ENCODE measurements at regions not wholly inside any gene's neighbourhood (a gene's known extent, or its start where the extent isn't known, plus 50 kb on each side); places are given as distances from the start of the nearest gene placed in this dataset.
"Not testable (repeated sequence)": the region's sequence is repeated elsewhere in the genome, so short reads cannot be mapped to it uniquely, and the experiment has no call there.

DNA sequence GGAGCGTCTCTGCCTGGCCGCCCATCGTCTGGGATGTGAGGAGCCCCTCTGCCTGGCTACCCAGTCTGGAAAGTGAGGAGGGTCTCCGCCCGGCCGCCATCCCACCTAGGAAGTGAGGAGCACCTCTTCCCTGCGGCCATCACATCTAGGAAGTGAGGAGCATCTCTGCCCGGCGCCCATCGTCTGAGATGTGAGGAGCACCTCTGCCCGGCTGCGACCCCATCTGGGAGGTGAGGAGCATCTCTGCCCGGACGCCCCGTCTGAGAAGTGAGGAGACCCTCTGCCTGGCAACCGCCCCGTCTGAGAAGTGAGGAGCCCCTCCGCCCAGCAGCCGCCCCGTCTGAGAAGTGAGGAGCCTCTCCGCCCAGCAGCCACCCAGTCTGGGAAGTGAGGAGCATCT lies 84.5 kb downstream of the IDS start:
- not testable (repeated sequence) for DNase-seq (ENCODE audit: low read depth, low spot score); H3K9me3 ChIP-seq (ENCODE audit: control insufficient read depth, insufficient read depth, low read length); H3K27me3 ChIP-seq (ENCODE audit: control insufficient read depth, insufficient read depth, low read length); H3K4me3 ChIP-seq (ENCODE audit: low read length); H3K4me1 ChIP-seq (ENCODE audit: control insufficient read depth, insufficient read depth, low read length); H3K27ac ChIP-seq (ENCODE audit: low read length); H3K36me3 ChIP-seq (ENCODE audit: control insufficient read depth, insufficient read depth, low read length)
- no CpG with 5 or more reads among the region's 21 CpGs for WGBS (ENCODE audit: insufficient coverage, insufficient read length)

DNA sequence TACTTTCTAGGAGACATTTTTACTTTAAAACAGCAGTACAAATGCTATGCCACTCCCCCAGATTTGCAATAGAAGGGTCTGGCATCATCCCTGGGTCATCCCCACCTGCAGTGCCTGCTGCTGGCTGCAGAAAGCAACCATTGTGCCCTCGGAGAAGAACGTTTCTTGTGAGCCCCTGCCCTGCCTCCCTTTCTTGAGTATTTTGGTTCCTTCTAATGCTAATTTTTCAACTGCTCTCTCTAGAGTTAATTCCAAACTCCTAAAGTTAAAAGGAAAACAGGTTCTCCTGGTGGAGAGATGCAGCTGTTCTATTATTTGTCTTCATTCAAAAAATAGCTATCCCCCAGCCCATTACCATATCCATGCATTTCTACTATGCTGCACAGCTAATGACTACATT lies 107.1 kb downstream of the IDS start:
- no peaks in the 10 kb centered on the region for H3K36me3 ChIP-seq (ENCODE audit: control insufficient read depth, insufficient read depth, low read length)
- H3K9me3 ChIP-seq (ENCODE audit: control insufficient read depth, insufficient read depth, low read length) = no peaks in the 10 kb centered on the region
- WGBS (ENCODE audit: insufficient coverage, insufficient read length) = no CpG with 5 or more reads among the region's 2 CpGs
- H3K4me3 ChIP-seq (ENCODE audit: low read length) = no peak overlapping the region
- no peaks in the 10 kb centered on the region for H3K27me3 ChIP-seq (ENCODE audit: control insufficient read depth, insufficient read depth, low read length)
- no peak overlapping the region for H3K27ac ChIP-seq (ENCODE audit: low read length)
- H3K4me1 ChIP-seq (ENCODE audit: control insufficient read depth, insufficient read depth, low read length) = no peaks in the 10 kb centered on the region
- DNase-seq (ENCODE audit: low read depth, low spot score) = peak; percentile 57

DNA sequence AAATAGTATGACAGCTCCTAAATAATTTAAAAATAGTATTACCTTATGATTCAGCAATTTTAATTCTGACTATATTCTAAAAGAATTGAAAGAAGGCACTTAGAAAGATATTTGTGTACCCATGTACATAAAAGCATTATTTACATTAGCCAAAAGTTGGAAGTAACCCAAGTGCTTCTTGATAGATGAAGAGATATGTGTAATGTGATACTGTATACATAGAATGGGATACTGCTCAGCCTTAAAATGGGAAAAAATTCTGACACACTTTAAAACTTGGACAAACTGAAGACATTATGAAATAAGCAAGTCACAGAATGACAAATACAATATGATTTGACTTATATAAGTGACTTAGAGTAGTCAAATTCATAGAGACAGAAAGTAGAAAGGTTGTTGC lies 112.2 kb downstream of the IDS start:
- H3K4me1 ChIP-seq (ENCODE audit: control insufficient read depth, insufficient read depth, low read length) = no peaks in the 10 kb centered on the region
- no peaks in the 10 kb centered on the region for H3K27me3 ChIP-seq (ENCODE audit: control insufficient read depth, insufficient read depth, low read length)
- H3K36me3 ChIP-seq (ENCODE audit: control insufficient read depth, insufficient read depth, low read length) = no peaks in the 10 kb centered on the region
- no peak overlapping the region for H3K27ac ChIP-seq (ENCODE audit: low read length)
- H3K9me3 ChIP-seq (ENCODE audit: control insufficient read depth, insufficient read depth, low read length) = no peaks in the 10 kb centered on the region
- H3K4me3 ChIP-seq (ENCODE audit: low read length) = no peak overlapping the region
- DNase-seq (ENCODE audit: low read depth, low spot score) = no peak

DNA sequence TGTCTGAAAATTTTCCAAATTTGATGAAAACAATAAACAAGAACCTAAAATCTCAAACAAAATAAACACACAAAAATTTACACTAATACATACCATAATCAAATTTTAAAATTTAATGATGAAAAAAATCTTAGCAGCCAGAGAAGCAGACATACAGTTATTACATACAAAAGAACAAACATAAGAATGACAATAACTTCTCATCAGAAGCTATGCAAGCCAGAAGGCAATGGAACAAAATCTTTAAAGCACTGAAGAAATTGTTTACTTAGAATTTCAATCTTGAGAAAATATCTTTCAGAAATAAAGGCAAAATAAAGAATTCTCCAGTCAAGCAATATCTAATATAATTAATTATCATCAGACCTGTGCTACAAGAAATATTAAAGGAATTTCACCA lies 121.3 kb downstream of the IDS start:
- no peaks in the 10 kb centered on the region for H3K4me1 ChIP-seq (ENCODE audit: control insufficient read depth, insufficient read depth, low read length)
- H3K36me3 ChIP-seq (ENCODE audit: control insufficient read depth, insufficient read depth, low read length) = no peaks in the 10 kb centered on the region
- H3K4me3 ChIP-seq (ENCODE audit: low read length) = no peak overlapping the region
- H3K27ac ChIP-seq (ENCODE audit: low read length) = no peak overlapping the region
- no peak for DNase-seq (ENCODE audit: low read depth, low spot score)
- H3K9me3 ChIP-seq (ENCODE audit: control insufficient read depth, insufficient read depth, low read length) = no peaks in the 10 kb centered on the region
- no peaks in the 10 kb centered on the region for H3K27me3 ChIP-seq (ENCODE audit: control insufficient read depth, insufficient read depth, low read length)

DNA sequence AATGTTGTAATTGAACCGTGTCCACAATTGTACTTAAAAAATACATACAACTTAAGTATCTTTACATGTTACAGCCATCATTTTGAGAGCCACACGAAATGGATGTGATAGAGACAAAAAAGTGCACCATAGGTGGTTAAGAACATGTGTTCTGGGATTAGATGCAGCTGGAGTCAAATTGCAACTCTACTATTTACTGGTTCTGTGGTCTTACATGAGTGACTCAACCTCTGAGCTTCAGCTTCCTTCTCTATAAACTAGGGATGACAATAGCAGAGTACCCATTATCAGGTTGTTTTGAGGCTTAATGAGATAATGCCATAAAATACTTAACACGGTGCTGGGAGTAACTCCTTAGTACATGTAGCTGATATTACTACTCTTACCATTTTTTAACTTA lies 130.4 kb downstream of the IDS start:
- no peak for DNase-seq (ENCODE audit: low read depth, low spot score)
- Histone ChIP-seq H3K27ac (ENCODE audit: low read length) (no peak overlapping the region), H3K9me3 (ENCODE audit: control insufficient read depth, insufficient read depth, low read length) (no peaks in the 10 kb centered on the region), H3K4me3 (ENCODE audit: low read length) (no peak overlapping the region), H3K4me1 (ENCODE audit: control insufficient read depth, insufficient read depth, low read length) (no peaks in the 10 kb centered on the region), H3K27me3 (ENCODE audit: control insufficient read depth, insufficient read depth, low read length) (no peaks in the 10 kb centered on the region), H3K36me3 (ENCODE audit: control insufficient read depth, insufficient read depth, low read length) (no peaks in the 10 kb centered on the region)
- no CpG with 5 or more reads among the region's 3 CpGs for WGBS (ENCODE audit: insufficient coverage, insufficient read length)

DNA sequence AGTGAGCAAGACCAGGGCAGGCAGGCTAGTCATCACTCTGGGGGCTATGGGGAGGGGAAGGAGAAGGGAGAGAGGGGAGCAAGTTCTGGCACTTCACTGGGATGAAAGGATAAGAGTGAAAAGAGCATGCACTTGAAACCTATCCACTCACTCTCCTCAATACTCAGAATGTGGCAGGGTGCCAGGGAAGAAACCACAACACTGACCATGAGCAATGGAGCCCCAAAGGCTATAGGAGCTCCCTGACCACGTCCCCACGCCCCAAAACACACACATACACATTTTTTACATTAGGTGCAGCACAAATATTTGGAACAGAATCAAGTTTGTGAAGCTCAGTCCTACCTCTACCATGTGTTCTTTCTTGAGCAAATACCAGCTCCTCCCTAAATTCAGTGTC lies 132.2 kb downstream of the IDS start:
- no CpG with 5 or more reads among the region's 2 CpGs for WGBS (ENCODE audit: insufficient coverage, insufficient read length)
- Histone ChIP-seq H3K27ac (ENCODE audit: low read length) (no peak overlapping the region), H3K27me3 (ENCODE audit: control insufficient read depth, insufficient read depth, low read length) (no peaks in the 10 kb centered on the region), H3K9me3 (ENCODE audit: control insufficient read depth, insufficient read depth, low read length) (no peaks in the 10 kb centered on the region), H3K4me1 (ENCODE audit: control insufficient read depth, insufficient read depth, low read length) (no peaks in the 10 kb centered on the region), H3K4me3 (ENCODE audit: low read length) (no peak overlapping the region), H3K36me3 (ENCODE audit: control insufficient read depth, insufficient read depth, low read length) (no peaks in the 10 kb centered on the region)
- DNase-seq (ENCODE audit: low read depth, low spot score) = no peak

DNA sequence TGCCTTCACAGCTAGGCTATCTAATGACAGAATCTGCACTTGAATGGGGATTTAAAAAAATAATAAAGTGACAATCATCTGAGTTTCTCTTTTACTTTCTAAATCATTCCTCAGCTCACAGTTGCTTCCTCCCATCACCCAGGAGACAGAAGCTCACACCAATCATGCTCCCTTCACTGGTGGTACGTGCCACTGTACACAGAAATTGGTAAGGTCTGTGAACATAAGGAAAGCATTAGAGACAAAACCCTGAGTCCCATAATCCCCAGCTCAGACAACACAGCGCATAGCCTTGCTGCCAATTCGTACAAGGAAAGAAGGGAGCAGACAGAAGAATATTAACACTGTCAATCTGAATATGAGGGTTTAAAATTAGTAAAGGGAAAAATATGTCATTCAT lies 133.1 kb downstream of the IDS start:
- Histone ChIP-seq H3K27me3 (ENCODE audit: control insufficient read depth, insufficient read depth, low read length) (no peaks in the 10 kb centered on the region), H3K4me3 (ENCODE audit: low read length) (no peak overlapping the region), H3K27ac (ENCODE audit: low read length) (no peak overlapping the region), H3K9me3 (ENCODE audit: control insufficient read depth, insufficient read depth, low read length) (no peaks in the 10 kb centered on the region), H3K36me3 (ENCODE audit: control insufficient read depth, insufficient read depth, low read length) (no peaks in the 10 kb centered on the region), H3K4me1 (ENCODE audit: control insufficient read depth, insufficient read depth, low read length) (no peaks in the 10 kb centered on the region)
- no CpG with 5 or more reads among the region's 3 CpGs for WGBS (ENCODE audit: insufficient coverage, insufficient read length)
- no peak for DNase-seq (ENCODE audit: low read depth, low spot score)

DNA sequence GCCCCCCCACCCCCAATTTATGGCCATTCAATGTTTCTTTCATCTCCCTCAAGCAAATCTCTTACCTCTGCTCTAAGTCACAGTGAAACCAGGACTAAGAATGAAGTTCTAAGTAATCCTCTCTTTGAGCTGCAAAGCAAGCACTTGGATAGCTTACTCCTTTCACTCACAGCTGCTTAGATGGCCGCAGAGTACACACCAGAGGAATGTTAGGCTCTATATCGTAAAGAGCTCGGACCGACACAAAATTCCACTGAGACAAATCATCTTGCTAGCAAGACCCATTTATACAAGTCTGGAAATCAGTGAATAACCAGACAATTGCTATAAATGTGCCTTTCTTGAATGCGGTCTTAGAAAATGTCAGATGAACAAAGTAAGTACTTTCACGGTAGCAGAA lies 135.0 kb downstream of the IDS start:
- WGBS (ENCODE audit: insufficient coverage, insufficient read length) = no CpG with 5 or more reads among the region's 6 CpGs
- no peak for DNase-seq (ENCODE audit: low read depth, low spot score)
- Histone ChIP-seq H3K9me3 (ENCODE audit: control insufficient read depth, insufficient read depth, low read length) (no peaks in the 10 kb centered on the region), H3K27ac (ENCODE audit: low read length) (no peak overlapping the region), H3K27me3 (ENCODE audit: control insufficient read depth, insufficient read depth, low read length) (no peaks in the 10 kb centered on the region), H3K4me1 (ENCODE audit: control insufficient read depth, insufficient read depth, low read length) (no peaks in the 10 kb centered on the region), H3K36me3 (ENCODE audit: control insufficient read depth, insufficient read depth, low read length) (no peaks in the 10 kb centered on the region), H3K4me3 (ENCODE audit: low read length) (no peak overlapping the region)

DNA sequence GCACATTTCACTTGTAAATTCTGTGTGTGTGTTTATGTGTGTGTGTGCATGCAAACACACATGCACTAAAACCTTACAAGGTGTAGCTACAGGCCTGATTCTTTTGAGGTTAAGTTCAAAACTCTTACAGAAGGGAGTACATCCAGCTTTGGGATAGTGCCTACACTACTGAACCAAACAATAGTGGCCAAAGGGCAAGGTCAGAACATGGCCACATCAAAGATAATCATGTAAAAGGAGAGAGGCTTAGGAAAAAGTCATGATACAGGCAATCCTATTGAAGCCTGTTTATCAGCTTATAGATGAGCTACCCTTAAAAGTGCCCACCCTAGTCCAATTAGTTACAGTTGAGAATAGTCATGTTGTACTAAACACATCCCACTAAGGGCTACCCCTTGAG lies 139.6 kb downstream of the IDS start:
- Histone ChIP-seq H3K36me3 (ENCODE audit: control insufficient read depth, insufficient read depth, low read length) (no peaks in the 10 kb centered on the region), H3K4me1 (ENCODE audit: control insufficient read depth, insufficient read depth, low read length) (no peaks in the 10 kb centered on the region), H3K9me3 (ENCODE audit: control insufficient read depth, insufficient read depth, low read length) (no peaks in the 10 kb centered on the region), H3K27me3 (ENCODE audit: control insufficient read depth, insufficient read depth, low read length) (no peaks in the 10 kb centered on the region), H3K4me3 (ENCODE audit: low read length) (no peak overlapping the region), H3K27ac (ENCODE audit: low read length) (no peak overlapping the region)
- DNase-seq (ENCODE audit: low read depth, low spot score) = no peak

DNA sequence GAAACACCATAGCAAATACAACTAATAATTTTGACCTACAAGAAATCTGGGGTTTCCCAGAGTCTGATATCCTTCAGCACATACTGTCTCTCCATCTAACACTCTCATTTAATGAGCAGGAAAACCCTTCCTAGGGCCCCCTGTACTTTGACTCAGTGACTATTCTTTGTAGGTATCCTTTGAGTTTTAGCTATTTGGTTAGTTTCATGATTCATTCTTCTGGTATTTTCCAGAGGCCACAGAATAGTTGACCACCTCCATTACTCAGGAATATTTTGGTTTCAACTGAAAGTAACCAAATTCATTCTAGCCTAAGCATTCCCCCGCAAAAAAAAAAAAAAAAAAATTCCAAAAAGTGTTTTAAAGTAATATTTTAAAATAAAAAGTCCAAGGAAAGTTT lies 140.0 kb downstream of the IDS start:
- no CpG with 5 or more reads among the region's 1 CpG for WGBS (ENCODE audit: insufficient coverage, insufficient read length)
- no peaks in the 10 kb centered on the region for H3K4me1 ChIP-seq (ENCODE audit: control insufficient read depth, insufficient read depth, low read length)
- H3K9me3 ChIP-seq (ENCODE audit: control insufficient read depth, insufficient read depth, low read length) = no peaks in the 10 kb centered on the region
- H3K4me3 ChIP-seq (ENCODE audit: low read length) = no peak overlapping the region
- no peaks in the 10 kb centered on the region for H3K36me3 ChIP-seq (ENCODE audit: control insufficient read depth, insufficient read depth, low read length)
- H3K27ac ChIP-seq (ENCODE audit: low read length) = no peak overlapping the region
- no peaks in the 10 kb centered on the region for H3K27me3 ChIP-seq (ENCODE audit: control insufficient read depth, insufficient read depth, low read length)
- no peak for DNase-seq (ENCODE audit: low read depth, low spot score)

DNA sequence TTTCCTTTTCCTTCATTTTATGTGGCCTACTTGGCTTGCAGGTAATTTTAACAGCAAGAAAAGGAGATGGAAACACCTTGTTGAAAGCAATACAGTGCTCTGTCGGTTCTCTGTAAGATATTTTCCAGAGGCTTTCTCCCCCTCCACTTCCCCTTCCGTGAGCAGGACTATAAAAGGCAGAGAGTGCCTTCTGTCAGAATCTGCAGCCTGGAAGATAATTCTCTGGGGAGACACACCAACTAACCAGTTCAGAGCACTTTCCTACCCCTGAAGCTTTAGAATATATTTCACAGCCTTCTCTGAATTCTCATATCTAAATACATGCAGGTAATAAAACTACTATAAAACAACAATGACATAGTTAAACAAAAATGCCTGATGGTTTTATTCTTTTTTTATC lies 141.1 kb downstream of the IDS start:
- Histone ChIP-seq H3K4me1 (ENCODE audit: control insufficient read depth, insufficient read depth, low read length) (no peaks in the 10 kb centered on the region), H3K4me3 (ENCODE audit: low read length) (no peak overlapping the region), H3K27ac (ENCODE audit: low read length) (no peak overlapping the region), H3K36me3 (ENCODE audit: control insufficient read depth, insufficient read depth, low read length) (no peaks in the 10 kb centered on the region), H3K9me3 (ENCODE audit: control insufficient read depth, insufficient read depth, low read length) (no peaks in the 10 kb centered on the region), H3K27me3 (ENCODE audit: control insufficient read depth, insufficient read depth, low read length) (no peaks in the 10 kb centered on the region)
- no peak for DNase-seq (ENCODE audit: low read depth, low spot score)
- no CpG with 5 or more reads among the region's 2 CpGs for WGBS (ENCODE audit: insufficient coverage, insufficient read length)

DNA sequence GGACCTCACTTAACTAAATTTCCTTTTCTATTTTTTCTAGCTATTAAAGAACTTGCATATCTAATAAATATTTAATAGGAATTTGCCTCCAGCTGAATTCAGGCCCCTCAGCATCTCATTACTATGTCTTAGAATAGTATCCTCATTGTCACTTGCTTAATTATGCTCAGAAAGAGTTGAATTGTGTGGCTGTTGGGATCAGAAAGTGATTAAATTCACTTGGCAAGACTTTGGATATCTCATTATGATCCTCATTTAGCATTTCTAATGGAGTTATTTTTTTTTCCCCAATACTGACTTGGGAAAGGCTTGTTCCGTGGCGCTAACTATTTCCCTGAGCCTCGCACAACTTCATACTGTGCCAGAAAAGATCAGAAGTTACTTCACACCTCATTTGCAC lies 158.8 kb downstream of the IDS start:
- Histone ChIP-seq H3K4me3 (ENCODE audit: low read length) (no peak overlapping the region), H3K27me3 (ENCODE audit: control insufficient read depth, insufficient read depth, low read length) (no peaks in the 10 kb centered on the region), H3K9me3 (ENCODE audit: control insufficient read depth, insufficient read depth, low read length) (no peaks in the 10 kb centered on the region), H3K36me3 (ENCODE audit: control insufficient read depth, insufficient read depth, low read length) (no peaks in the 10 kb centered on the region), H3K27ac (ENCODE audit: low read length) (no peak overlapping the region), H3K4me1 (ENCODE audit: control insufficient read depth, insufficient read depth, low read length) (no peaks in the 10 kb centered on the region)
- no peak for DNase-seq (ENCODE audit: low read depth, low spot score)
- no CpG with 5 or more reads among the region's 3 CpGs for WGBS (ENCODE audit: insufficient coverage, insufficient read length)

Measured in iPS DF 6.9 (cell line).